Astrocyte of the spinal cord (primary cell): ENCODE measurements at regions not wholly inside any gene's neighbourhood (a gene's known extent, or its start where the extent isn't known, plus 50 kb on each side); places are given as distances from the start of the nearest gene placed in this dataset.

Source experiments
- DNase-seq: peaks from one replicate; pipeline ENCODE4 v3.0.0; 2011; ENCODE audit warnings: low read depth, low spot score
- H3K4me3 ChIP-seq: 2 replicates; pipeline ENCODE4 v1.5.1; 2011; ENCODE audit warnings: low read depth, mild to moderate bottlenecking, low read length, moderate library complexity
- CTCF ChIP-seq: IDR thresholded peaks from 2 replicates; pipeline ENCODE4 v1.5.1; 2012; ENCODE audit warnings: low read depth, mild to moderate bottlenecking, low read length, inconsistent platforms
- in situ Hi-C: cut with HindIII; loops from 2 replicates; pipeline ENCODE4 v1.10.0; 2017; ENCODE audit warnings: low sequenced_read_pairs

- in situ Hi-C loops = no loop called here
- no peak overlapping the region for H3K4me3 ChIP-seq
- DNase-seq = no peak
- no peak for TF ChIP-seq CTCF
Observed at GRCh38 chr2:33680644-33681363, 81.7 kb upstream of the FAM98A start.

- TF ChIP-seq CTCF = no peak
- DNase-seq = no peak
- H3K4me3 ChIP-seq = no peak overlapping the region
- in situ Hi-C loops = no loop called here
Observed at GRCh38 chr2:33678436-33678835, 79.3 kb upstream of the FAM98A start.

DNA sequence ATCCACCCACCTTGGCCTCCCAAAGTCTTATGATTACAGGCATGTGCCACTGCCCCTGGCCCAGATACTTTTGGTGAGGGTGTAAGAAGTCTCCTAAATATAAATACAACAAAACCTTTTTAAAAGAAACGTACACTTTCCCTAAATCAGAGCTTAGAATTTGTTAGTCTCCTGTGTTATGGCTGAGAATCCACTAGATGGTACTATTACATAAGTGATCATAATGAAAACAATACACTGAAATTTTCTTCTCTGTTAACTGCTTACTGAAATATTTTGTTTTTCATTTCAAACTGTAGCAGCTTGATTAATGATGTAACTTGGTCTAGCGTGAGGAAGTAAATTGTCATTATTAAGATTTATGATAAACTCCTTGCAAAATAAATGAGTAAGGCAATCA, 74.8 kb upstream of the FAM98A start:
- in situ Hi-C loops = no loop called here

DNA sequence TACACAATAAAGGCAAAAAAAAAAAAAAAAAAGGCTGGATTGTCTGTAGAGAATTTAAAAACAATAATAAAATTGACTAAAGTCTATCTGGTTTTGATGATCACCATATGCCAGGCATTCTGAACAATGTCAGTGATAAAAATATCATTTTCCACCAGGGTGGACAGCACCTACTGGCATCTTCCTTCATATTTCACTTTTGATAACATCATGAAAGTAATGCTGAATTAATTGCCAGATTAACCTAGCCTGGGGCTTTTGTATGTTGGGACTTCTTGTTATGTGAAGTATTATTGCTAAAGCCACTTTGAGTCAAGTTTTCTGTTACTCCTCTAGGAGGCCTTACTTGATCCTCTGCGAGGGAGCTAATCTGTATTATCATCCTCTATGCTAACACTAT, 73.8 kb upstream of the FAM98A start:
- in situ Hi-C loops = no loop called here
- no peak for TF ChIP-seq CTCF
- no peak for DNase-seq
- no peak overlapping the region for H3K4me3 ChIP-seq

More for the DNA sequence above, 74.8 kb upstream of the FAM98A start:
- peak; percentile 24 for DNase-seq
- H3K4me3 ChIP-seq = no peak overlapping the region
- TF ChIP-seq CTCF = peak; percentile 41

DNA sequence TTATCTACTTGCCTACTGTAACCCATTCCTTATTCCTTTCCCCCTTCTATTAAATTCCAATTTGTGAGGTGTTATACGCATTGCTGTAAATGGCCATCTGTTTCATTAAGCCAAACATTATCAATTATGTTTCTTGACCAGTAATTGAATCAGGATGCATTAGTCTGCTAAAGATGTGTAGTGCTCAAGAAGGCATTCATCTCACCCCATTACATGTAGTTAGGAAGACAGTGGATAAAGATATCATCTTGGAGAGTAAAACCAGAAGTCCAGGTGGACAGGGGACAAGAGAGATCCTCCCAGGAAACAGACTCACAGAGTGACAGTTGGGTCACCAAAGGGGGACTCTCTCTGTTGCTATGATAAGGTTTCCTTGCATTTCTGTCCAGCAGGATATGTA, 73.3 kb upstream of the FAM98A start:
- in situ Hi-C loops = no loop called here
- H3K4me3 ChIP-seq = no peak overlapping the region
- no peak for DNase-seq
- TF ChIP-seq CTCF = no peak

DNA sequence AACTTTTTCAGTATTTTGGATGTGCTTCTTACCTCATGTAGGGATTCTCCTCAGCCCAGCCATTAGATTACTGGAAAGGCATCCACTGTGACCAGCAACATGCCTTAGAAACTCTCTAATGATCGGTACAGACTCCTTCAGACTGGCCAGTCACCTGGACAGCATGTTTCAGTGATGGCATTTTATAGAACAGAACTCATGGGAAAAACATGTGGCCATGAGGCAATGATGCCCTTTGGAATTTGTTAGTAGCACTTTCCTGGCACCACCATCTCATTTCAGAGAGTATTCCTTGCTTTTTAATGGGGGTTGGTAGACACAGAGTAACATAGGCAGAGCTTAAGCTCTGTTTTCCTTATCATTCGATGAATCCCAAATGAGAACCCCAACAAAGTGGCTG, 72.1 kb upstream of the FAM98A start:
- no peak overlapping the region for H3K4me3 ChIP-seq
- DNase-seq = no peak
- in situ Hi-C loops = no loop called here
- TF ChIP-seq CTCF = no peak

DNA sequence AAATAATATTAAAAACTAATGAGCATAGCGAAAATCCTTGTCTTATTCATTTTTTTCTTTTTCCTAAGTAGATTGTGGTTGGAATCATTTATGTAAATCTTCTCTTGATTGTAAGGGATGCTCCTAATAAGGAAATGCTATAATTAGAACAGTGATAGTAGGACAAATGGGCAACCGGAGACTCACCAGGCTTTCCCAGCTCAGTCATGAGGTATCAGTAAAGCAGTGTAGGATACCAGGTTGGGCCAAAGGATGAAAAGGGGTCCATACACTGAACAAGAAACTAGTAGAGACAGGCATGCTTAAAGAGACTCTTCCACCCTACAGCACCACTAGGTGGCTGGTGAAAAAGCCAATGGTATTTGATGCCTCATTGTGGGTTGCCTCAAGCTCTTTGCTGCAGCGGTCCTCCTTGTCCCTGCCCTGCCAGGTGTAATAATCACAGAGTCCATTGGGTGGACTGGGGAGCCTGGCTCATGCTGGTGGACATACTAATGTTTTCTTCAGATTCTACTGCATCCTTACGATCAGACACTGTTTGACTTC, 71.4 kb upstream of the FAM98A start:
- no peak overlapping the region for H3K4me3 ChIP-seq
- no peak for DNase-seq
- peak; percentile 5 for TF ChIP-seq CTCF
- in situ Hi-C loops = no loop called here
